ENCODE measurements at regions not wholly inside any gene's neighbourhood (a gene's known extent, or its start where the extent isn't known, plus 50 kb on each side); places are given as distances from the start of the nearest gene placed in this dataset.

DNA sequence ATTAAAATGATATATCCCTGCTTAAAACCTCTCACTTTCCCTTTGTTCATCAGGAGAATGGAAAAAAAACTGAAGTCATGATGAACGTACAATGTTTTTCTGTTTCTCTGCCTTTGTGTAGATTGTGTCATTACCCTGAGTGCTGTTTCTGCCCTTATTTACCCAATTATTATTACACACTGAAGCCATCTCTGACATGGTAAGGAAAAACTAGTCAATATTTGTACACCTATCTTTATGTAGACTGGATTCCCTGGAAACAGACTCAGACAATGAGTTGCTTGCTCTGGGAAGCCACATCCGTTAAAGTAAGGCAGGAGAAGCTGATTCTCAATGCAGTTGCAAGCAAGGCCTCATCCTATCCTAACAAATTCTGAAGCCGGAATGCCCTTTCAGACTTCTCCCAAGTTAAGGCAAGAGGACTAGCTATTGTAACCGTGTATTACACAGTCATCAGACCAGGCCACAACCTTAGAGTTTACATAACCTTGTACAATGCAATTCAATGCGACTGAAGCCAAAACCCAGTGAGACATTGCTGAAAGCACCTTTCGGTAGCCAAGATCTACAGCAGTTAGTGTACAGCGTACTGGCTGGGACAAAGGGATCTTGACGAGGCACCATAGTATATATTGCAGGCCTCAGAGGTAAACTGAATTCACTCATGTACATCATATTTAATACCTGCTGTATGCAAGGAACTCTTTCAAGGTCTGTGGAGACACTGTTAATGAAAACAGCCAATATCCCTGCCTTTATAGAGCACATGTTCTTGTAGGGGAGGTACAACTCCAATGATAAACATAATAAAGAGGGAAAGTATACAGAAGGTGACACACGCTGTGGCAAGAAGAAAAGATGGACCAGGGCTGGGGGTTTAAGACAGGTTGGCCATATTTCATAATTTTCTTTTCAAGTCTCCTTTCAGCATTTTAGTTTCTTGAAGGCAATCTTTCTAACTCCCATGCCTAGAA, 1040.8 kb upstream of the SEMA6D start:
- TF ChIP-seq, protein P1, sequence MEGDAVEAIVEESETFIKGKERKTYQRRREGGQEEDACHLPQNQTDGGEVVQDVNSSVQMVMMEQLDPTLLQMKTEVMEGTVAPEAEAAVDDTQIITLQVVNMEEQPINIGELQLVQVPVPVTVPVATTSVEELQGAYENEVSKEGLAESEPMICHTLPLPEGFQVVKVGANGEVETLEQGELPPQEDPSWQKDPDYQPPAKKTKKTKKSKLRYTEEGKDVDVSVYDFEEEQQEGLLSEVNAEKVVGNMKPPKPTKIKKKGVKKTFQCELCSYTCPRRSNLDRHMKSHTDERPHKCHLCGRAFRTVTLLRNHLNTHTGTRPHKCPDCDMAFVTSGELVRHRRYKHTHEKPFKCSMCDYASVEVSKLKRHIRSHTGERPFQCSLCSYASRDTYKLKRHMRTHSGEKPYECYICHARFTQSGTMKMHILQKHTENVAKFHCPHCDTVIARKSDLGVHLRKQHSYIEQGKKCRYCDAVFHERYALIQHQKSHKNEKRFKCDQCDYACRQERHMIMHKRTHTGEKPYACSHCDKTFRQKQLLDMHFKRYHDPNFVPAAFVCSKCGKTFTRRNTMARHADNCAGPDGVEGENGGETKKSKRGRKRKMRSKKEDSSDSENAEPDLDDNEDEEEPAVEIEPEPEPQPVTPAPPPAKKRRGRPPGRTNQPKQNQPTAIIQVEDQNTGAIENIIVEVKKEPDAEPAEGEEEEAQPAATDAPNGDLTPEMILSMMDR (conservative IDR thresholded peaks at IDR 0.05; ENCODE audit: low read depth, low read length): no peak
- TF ChIP-seq EZH2 (IDR thresholded peaks at IDR 0.05; ENCODE audit: borderline replicate concordance, low read depth, low read length, poor library complexity, severe bottlenecking): no peak
